HG03097 (cell line): ENCODE measurements at regions not wholly inside any gene's neighbourhood (a gene's known extent, or its start where the extent isn't known, plus 50 kb on each side); places are given as distances from the start of the nearest gene placed in this dataset.

Experiments
- ATAC-seq: cut with Tn5 transposase; IDR thresholded peaks from one replicate; pipeline ENCODE4 v1.9.1; 2021; ENCODE audit not compliant: unreplicated experiment, low FRiP score

- ATAC-seq: no peak
These were observed 261.0 kb downstream of the STK31 start for GRCh38 chr7:23971031-23971430.

- ATAC-seq: no peak
These were observed 262.0 kb downstream of the STK31 start for GRCh38 chr7:23972057-23972456.

DNA sequence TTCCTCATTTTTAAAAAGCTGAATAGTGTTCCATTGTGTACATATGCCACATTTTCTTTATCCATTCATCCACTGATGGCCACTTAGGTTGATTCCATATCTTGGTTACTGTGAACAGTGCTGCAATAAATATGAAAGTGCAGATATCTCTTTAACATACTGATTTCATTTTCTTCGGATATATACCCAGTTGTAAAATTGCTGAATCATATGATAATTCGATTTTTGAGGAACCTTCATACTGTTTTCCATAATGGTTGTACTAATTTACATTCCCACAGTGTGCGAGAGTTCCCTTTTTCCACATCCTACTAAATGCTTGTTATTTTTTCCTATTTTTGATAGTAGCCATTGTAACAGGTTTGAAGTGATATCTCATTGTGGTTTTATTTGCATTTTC, 263.2 kb downstream of the STK31 start:
- no peak for ATAC-seq

DNA sequence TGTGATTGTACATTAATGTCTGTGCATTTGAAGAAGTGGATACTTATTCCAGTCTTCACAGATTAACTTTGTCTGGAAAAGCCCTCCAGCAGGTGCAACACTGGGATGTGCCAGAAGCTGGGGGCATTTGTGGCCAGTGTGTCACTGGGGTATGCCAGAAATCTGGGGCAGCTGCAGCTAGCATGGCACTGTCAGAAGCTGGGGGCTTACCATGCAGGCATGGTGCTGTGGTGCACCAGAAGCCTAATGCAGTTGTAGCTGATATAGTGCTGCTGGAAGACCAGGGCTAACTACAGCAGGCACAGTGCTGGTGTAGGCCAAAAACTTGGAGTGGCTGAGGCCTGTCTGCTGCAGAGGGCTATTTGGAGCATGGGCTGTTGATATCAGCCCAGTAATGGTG, 270.1 kb downstream of the STK31 start:
- ATAC-seq: no peak

DNA sequence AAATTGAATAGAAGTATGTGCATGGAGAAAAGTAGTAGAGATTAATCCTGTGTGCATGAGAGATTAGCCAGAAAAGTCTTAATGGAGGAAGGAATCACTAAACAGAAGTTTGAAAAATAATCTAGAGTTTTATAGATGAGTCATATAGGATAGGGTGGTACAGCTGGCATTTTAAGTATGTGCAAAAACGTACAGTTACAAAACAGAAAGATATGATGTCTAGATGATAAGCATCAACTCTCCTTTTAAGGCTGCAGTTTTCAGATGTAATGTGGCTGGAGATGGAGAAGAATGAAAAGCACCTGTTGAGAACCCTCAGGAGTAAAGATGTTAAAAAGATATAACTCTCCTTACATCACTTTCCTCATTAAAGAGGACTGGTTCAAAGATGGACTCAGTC, 271.3 kb downstream of the STK31 start:
- ATAC-seq: no peak

DNA sequence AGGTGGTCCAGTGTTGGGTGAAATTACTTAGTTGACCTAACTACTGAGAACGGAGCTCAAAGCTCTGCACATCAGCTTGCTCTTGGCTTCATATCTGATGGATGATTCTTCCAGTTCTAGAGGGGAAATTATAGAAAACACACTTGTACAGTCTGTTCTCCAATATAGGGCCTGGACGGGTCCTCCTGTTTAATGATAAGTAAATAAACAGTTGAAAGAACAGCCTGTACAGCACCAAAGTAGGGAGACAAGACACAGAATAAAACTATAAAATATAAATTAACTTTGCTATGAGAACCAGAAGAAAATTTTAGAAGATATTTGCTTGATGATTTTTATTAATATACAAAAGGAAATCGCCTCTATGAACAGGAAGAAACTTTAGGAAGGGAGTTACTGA, 271.7 kb downstream of the STK31 start:
- ATAC-seq: no peak

DNA sequence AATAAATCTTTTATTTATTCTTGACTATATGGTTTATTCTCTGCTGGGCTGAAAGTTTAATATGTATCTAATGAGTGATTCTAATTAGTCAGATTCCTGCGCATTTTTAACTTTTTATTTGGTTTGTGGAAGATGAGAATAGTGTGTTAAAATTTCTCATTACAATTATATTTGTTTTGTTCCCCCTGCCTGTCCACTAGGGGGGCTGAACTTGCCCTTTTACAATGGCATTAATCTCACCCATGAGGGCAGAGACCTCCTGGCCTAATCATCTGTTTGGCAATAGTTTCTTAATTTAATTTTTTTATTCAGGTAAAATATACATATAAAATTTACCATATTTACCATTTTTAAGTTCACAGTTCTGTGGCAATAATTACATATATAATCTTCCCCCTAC, 278.5 kb upstream of the NPY start:
- no peak for ATAC-seq

GRCh38 chr7:24010495-24010894, 273.5 kb upstream of the NPY start:
- no peak for ATAC-seq

DNA sequence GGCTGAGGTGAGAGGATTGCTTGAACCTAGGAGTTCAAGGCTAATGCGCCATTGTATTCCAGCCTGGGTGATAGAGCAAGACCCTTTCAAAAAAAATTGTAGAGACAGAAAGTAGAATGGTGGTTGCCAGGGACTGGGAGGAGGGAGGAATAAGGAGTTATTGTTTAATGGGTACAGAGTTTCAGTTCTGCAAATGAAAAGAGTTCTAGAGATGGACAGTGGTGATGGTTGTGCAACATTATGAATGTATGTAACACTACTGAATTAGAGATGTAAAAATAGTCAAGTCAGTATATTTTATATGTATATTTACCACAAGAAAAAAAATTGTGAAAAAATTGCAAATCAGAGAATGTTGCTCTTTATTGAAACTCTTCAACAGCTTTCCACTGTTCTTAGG, 266.5 kb upstream of the NPY start:
- peak; percentile 57 for ATAC-seq

DNA sequence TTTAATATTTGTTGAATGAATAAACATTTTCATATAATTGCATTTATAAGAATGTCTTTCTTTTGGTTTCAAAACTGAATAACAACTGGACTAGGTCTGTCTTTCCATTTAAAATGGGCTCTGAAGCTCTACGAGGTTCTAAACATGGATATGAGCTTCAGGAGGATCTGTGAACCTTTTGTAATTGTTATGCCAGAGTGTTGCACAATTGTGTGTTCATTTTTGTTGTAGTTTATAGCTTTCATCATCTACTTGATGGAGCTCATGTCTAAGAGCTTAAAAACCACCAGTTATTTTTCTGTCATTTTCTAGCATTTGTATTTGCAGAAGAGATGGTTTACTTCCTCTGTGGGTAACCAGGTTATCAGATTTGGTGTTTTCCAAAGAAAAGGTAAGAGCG, 265.7 kb upstream of the NPY start:
- no peak for ATAC-seq

GRCh38 chr7:24019841-24020240, 264.1 kb upstream of the NPY start:
- ATAC-seq: no peak

DNA sequence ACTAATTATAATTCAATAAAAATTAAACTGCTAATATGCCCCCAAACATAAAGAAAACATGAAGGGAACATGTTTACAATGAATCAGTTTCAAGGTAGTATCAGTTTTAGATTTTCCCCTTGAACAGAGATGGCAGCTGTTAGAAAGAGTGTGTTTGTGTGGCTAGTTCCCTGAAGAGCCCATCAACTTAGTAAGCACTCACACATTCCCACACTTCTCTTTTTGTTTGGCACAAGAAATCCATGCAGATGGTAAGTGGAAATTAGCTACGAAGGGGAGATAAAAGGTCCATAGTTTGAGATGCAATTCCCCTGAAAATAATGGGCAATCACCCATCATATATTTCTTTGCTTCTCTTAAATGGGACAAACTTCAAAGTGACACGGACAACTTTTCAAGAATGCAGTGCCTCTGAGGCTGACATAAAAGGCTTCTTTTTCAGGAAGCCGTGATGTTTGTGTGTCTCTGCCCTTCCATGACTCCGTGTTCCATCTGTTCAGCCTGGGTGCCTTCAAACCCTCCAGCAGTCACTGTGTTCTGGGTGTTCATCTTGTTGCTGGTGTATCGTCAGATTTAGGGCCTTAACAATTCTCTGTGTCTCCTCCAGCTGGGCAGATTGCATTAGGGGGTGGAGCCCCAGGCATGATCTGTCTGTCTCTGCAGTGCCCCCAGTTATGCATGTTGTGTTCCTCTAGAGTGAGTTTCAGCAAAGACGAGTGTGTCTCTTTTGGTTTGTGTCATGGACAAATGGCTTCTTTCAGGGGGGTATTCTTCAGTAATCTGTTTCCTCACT, 259.5 kb upstream of the NPY start:
- no peak for ATAC-seq

- no peak for ATAC-seq
These were observed 258.9 kb upstream of the NPY start for GRCh38 chr7:24025094-24025493.

DNA sequence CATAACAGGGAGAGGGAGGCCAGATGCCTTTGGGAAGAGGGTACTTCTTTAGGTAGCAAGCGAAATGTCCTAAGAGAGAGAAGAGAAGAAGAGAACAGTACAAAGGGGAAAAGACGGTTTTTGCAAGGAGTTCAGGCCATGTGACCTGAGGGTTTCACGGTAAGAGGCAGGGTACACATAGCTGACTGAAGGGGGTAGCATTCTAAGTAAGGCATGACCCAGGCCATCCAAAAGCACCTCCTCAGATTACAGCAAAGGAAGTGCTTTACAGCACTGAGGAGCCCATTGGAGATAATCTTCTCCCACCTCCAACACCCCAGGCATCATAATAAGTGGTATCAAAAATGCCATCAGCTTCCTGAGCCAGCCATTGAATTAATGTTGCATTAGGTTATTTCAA, 258.2 kb upstream of the NPY start:
- ATAC-seq: no peak

- no peak for ATAC-seq
These were observed 257.6 kb upstream of the NPY start for GRCh38 chr7:24026351-24026750.

- ATAC-seq: no peak
These were observed 254.9 kb upstream of the NPY start for GRCh38 chr7:24029068-24029467.

GRCh38 chr7:24034251-24034650, 249.7 kb upstream of the NPY start:
- ATAC-seq: no peak

GRCh38 chr7:24035366-24036032, 248.5 kb upstream of the NPY start:
- ATAC-seq: no peak

DNA sequence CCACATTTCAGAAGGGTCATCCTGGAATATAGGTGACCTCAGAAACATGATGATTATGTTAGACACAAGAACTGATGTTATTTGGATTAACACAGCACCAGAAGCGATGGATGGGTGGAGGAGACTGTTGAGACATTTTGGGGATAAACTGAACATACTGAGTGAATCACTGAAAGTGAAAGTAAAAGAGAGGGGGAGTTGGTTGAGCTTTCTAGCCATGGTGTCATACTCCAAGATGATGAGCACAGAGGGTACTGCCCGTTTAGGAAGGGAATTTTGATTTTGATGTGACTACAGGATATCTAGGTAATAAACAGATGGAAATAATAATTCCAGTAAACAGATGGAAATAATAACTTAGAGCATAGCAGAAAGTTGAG, 248.0 kb upstream of the NPY start:
- no peak for ATAC-seq

DNA sequence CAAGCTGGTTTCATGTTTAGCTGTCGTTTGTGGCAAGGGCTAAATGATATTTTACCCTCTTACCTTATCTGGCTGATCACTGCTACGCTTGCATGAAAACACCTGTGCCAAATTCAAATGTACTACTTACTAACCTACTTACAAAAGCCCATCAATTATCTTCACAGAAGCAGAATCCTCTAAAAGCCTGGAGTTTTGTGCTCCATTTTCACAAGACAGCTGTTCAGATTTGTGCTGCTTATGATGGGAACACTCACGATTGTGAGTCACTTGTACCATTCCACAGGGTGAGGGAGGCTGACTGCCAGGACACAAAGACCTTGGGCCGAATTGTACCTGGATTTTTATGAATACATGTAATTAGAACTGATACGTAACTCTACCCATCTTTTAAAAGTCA, 245.0 kb upstream of the NPY start:
- no peak for ATAC-seq

DNA sequence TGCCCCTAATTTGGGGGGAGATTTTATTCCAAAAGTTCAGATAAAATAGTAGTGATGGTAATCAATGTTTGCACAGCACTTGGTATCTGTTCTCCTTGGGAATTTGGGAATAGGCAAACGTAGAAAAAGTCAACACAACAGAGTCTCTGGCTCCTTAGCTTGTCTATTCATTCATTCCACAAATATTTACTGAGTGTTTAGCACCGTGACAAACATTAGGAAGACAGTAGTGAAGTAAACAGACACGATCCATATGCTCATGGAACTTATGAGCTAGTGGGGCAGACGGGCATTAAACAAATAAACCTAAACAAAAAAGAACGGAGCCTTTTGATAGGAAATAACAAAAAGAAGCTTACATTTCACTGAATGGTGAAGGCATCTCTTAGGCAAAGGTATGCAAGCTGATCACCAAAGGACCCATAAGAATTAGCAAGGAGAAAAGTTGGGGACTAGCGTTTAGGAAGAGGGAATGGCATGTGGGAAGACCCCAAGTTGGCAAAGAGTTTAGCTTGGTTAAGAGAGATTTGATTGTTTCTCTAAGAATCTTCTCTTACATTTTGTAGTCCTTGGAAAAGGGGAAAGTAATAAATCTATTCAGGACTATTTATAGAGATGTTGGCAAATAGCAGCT, 243.9 kb upstream of the NPY start:
- ATAC-seq: no peak

- no peak for ATAC-seq
These were observed 242.0 kb upstream of the NPY start for GRCh38 chr7:24042028-24042427.
